ENCODE measurements at regions not wholly inside any gene's neighbourhood (a gene's known extent, or its start where the extent isn't known, plus 50 kb on each side); places are given as distances from the start of the nearest gene placed in this dataset.
"Not testable (repeated sequence)": the region's sequence is repeated elsewhere in the genome, so short reads cannot be mapped to it uniquely, and the experiment has no call there.

GRCh38 chr17:72373910-72374741, 253.3 kb downstream of the SOX9 start:
- no peak for DNase-seq
- H3K4me1 Mint-ChIP-seq (ENCODE audit: low read depth): no peaks in the 10 kb centered on the region
- intact Hi-C loops (cut with micrococcal nuclease): no loop called here
- CTCF ChIA-PET: interaction anchor here (1.1 kb wide), 1 partner anchor 14 kb away, joined by 3 read pairs; no protein-coding TSS in a partner anchor
- no peak overlapping the region for H3K4me3 Mint-ChIP-seq
- no peak overlapping the region for H3K27ac Mint-ChIP-seq
- H3K27me3 Mint-ChIP-seq (ENCODE audit: low read depth): no peaks in the 10 kb centered on the region
- H3K36me3 Mint-ChIP-seq (ENCODE audit: low read depth): no peaks in the 10 kb centered on the region
- H3K9me3 Mint-ChIP-seq: no peaks in the 10 kb centered on the region

GRCh38 chr17:72376526-72377345, 255.9 kb downstream of the SOX9 start:
- DNase-seq: no peak
- CTCF ChIA-PET: no interaction called here
- H3K4me3 Mint-ChIP-seq: no peak overlapping the region
- H3K27me3 Mint-ChIP-seq (ENCODE audit: low read depth): no peaks in the 10 kb centered on the region
- no peak overlapping the region for H3K27ac Mint-ChIP-seq
- H3K36me3 Mint-ChIP-seq (ENCODE audit: low read depth): no peaks in the 10 kb centered on the region
- intact Hi-C loops (cut with micrococcal nuclease): no loop called here
- no peaks in the 10 kb centered on the region for H3K9me3 Mint-ChIP-seq
- H3K4me1 Mint-ChIP-seq (ENCODE audit: low read depth): no peaks in the 10 kb centered on the region

GRCh38 chr17:72378414-72379390, 257.9 kb downstream of the SOX9 start:
- Mint-ChIP-seq H3K36me3 (ENCODE audit: low read depth) (no peaks in the 10 kb centered on the region), H3K27ac (no peak overlapping the region), H3K4me1 (ENCODE audit: low read depth) (no peaks in the 10 kb centered on the region), H3K27me3 (ENCODE audit: low read depth) (peaks cover 3% of the 10 kb centered on the region), H3K9me3 (no peaks in the 10 kb centered on the region), H3K4me3 (no peak overlapping the region)
- intact Hi-C loops (cut with micrococcal nuclease): no loop called here
- no peak for DNase-seq
- CTCF ChIA-PET: interaction anchor here (0.7 kb wide), 1 partner anchor 17 kb away, joined by 4 read pairs; no protein-coding TSS in a partner anchor

GRCh38 chr17:72379516-72379915, 258.7 kb downstream of the SOX9 start:
- CTCF ChIA-PET: no interaction called here
- no peak for DNase-seq
- no peak overlapping the region for H3K27ac Mint-ChIP-seq
- intact Hi-C loops (cut with micrococcal nuclease): no loop called here
- no peak overlapping the region for H3K4me3 Mint-ChIP-seq
- no peaks in the 10 kb centered on the region for H3K36me3 Mint-ChIP-seq (ENCODE audit: low read depth)
- no peaks in the 10 kb centered on the region for H3K4me1 Mint-ChIP-seq (ENCODE audit: low read depth)
- peaks cover 3% of the 10 kb centered on the region for H3K27me3 Mint-ChIP-seq (ENCODE audit: low read depth)
- H3K9me3 Mint-ChIP-seq: no peaks in the 10 kb centered on the region

DNA sequence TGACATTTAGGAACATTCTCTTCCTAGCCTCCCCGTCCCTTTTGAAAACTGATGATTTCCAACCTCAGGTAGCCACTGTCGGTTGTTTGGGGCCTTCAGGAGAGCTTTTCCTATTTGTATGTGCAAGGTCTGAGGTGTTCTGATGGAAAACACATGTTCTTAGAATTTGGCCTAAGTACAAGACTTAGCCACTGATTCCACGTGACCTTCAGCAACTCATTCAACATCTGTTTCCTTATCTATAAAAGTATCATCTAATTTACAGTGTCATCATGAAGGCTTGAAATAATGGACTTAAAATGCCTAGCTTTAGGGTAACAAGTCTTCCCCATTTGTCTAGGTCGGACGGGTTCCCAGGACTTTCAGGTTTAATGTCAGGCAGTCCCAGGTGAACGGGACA, 259.3 kb downstream of the SOX9 start:
- Mint-ChIP-seq H3K4me3 (no peak overlapping the region), H3K27ac (no peak overlapping the region), H3K9me3 (no peaks in the 10 kb centered on the region), H3K4me1 (ENCODE audit: low read depth) (no peaks in the 10 kb centered on the region), H3K36me3 (ENCODE audit: low read depth) (no peaks in the 10 kb centered on the region), H3K27me3 (ENCODE audit: low read depth) (peaks cover 3% of the 10 kb centered on the region)
- CTCF ChIA-PET: interaction anchor here (0.6 kb wide), 1 partner anchor 910 kb away, joined by 5 read pairs; no protein-coding TSS in a partner anchor
- intact Hi-C loops (cut with micrococcal nuclease): no loop called here
- no peak for DNase-seq

DNA sequence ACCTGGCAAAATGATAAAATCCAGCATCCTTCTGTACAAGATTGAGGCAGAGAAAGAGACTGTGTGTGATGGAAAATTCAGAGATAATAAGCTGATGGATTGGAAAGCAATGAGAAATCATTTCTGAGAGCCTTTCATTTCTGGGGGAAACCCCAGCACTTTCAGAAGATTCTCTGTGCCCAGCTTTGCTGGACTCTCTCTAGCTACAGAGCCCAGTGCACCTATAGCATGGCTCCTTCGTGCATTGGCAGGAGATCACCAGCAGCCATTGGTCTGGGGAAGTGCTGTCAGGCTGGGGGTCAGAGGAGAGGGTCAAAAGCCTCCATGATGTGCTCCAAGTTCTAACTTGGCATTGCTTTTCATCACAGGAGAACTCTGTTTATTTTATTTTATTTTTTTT, 259.9 kb downstream of the SOX9 start:
- DNase-seq: no peak
- H3K27ac Mint-ChIP-seq: no peak overlapping the region
- H3K4me3 Mint-ChIP-seq: no peak overlapping the region
- no peaks in the 10 kb centered on the region for H3K4me1 Mint-ChIP-seq (ENCODE audit: low read depth)
- H3K9me3 Mint-ChIP-seq: no peaks in the 10 kb centered on the region
- intact Hi-C loops (cut with micrococcal nuclease): no loop called here
- no peaks in the 10 kb centered on the region for H3K36me3 Mint-ChIP-seq (ENCODE audit: low read depth)
- H3K27me3 Mint-ChIP-seq (ENCODE audit: low read depth): peaks cover 6% of the 10 kb centered on the region
- CTCF ChIA-PET: no interaction called here

GRCh38 chr17:72381597-72382397, 261.0 kb downstream of the SOX9 start:
- intact Hi-C loops (cut with micrococcal nuclease): no loop called here
- H3K27me3 Mint-ChIP-seq (ENCODE audit: low read depth): peaks cover 6% of the 10 kb centered on the region
- no peak overlapping the region for H3K4me3 Mint-ChIP-seq
- no peak for DNase-seq
- H3K27ac Mint-ChIP-seq: no peak overlapping the region
- no peaks in the 10 kb centered on the region for H3K4me1 Mint-ChIP-seq (ENCODE audit: low read depth)
- H3K36me3 Mint-ChIP-seq (ENCODE audit: low read depth): no peaks in the 10 kb centered on the region
- H3K9me3 Mint-ChIP-seq: no peaks in the 10 kb centered on the region
- CTCF ChIA-PET: no interaction called here

- no peaks in the 10 kb centered on the region for H3K4me1 Mint-ChIP-seq (ENCODE audit: low read depth)
- no peak overlapping the region for H3K27ac Mint-ChIP-seq
- CTCF ChIA-PET: no interaction called here
- no peak overlapping the region for H3K4me3 Mint-ChIP-seq
- H3K36me3 Mint-ChIP-seq (ENCODE audit: low read depth): no peaks in the 10 kb centered on the region
- H3K27me3 Mint-ChIP-seq (ENCODE audit: low read depth): peaks cover 6% of the 10 kb centered on the region
- DNase-seq: no peak
- intact Hi-C loops (cut with micrococcal nuclease): no loop called here
- H3K9me3 Mint-ChIP-seq: no peaks in the 10 kb centered on the region
These were observed 262.3 kb downstream of the SOX9 start for GRCh38 chr17:72382971-72383722.

GRCh38 chr17:72385475-72385874, 264.7 kb downstream of the SOX9 start:
- no peak overlapping the region for H3K4me3 Mint-ChIP-seq
- intact Hi-C loops (cut with micrococcal nuclease): no loop called here
- CTCF ChIA-PET: no interaction called here

DNA sequence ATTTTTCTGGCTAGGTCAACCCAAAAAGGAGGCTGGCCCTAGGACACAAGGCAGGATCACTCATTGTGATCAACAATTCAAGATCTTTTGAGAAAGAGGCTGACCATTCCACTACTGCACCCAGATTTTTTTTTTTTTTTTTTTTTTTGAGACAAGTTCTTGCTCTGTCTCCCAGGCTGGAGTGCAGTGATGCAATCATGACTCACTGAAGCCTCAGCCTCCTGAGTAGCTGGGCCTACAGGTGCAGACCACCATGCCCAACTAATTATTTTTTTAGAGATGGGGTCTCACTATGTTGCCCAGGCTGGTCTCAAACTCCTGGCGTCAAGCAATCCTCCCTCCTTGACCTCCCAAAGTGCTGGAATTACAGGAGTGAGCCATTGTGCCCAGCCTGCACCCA, 265.4 kb downstream of the SOX9 start:
- intact Hi-C loops (cut with micrococcal nuclease); H3K36me3 Mint-ChIP-seq (ENCODE audit: low read depth); CTCF ChIA-PET; H3K27ac Mint-ChIP-seq; H3K9me3 Mint-ChIP-seq; H3K4me3 Mint-ChIP-seq; H3K4me1 Mint-ChIP-seq (ENCODE audit: low read depth); DNase-seq; H3K27me3 Mint-ChIP-seq (ENCODE audit: low read depth): not testable (repeated sequence)

More at GRCh38 chr17:72385475-72385874, 264.7 kb downstream of the SOX9 start:
- Mint-ChIP-seq H3K27me3 (ENCODE audit: low read depth) (peaks cover 6% of the 10 kb centered on the region), H3K36me3 (ENCODE audit: low read depth) (no peaks in the 10 kb centered on the region), H3K4me1 (ENCODE audit: low read depth) (no peaks in the 10 kb centered on the region), H3K9me3 (no peaks in the 10 kb centered on the region), H3K27ac (no peak overlapping the region)
- DNase-seq: no peak

- no peak for DNase-seq
- CTCF ChIA-PET: no interaction called here
- intact Hi-C loops (cut with micrococcal nuclease): no loop called here
- peaks cover 6% of the 10 kb centered on the region for H3K27me3 Mint-ChIP-seq (ENCODE audit: low read depth)
- H3K4me3 Mint-ChIP-seq: no peak overlapping the region
- H3K4me1 Mint-ChIP-seq (ENCODE audit: low read depth): no peaks in the 10 kb centered on the region
- no peaks in the 10 kb centered on the region for H3K36me3 Mint-ChIP-seq (ENCODE audit: low read depth)
- no peaks in the 10 kb centered on the region for H3K9me3 Mint-ChIP-seq
- H3K27ac Mint-ChIP-seq: no peak overlapping the region
These were observed 265.9 kb downstream of the SOX9 start for GRCh38 chr17:72386619-72387237.

Data from activated naive CD4-positive, alpha-beta T cell treated with anti-CD3 and anti-CD28 coated beads for 36 hours (primary cell).